ENCODE measurements at regions not wholly inside any gene's neighbourhood (a gene's known extent, or its start where the extent isn't known, plus 50 kb on each side); places are given as distances from the start of the nearest gene placed in this dataset.

DNA sequence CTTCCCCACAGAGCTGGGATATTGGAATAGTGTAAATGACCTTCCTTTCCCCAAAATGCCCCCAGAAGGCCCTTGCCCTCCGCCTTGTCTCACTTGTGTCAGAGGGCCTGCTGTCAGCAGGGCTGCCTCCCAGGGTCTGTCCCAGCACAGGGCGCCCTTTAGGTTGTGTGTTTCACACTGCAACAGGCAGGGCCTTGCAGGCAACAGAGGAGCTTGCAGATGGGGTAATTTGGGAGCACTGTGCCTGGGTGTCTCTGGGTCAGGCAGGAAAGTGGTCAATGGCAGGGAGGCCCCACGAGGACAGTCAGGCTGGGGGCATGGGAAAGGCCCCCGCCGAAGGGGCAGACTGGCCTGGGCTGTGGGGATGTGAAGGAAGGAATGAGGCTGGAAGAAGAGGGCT is 130.7 kb downstream of the ASB1 start:
- Mint-ChIP-seq H3K36me3 (no peaks in the 10 kb centered on the region), H3K4me3 (no peak overlapping the region), H3K4me1 (ENCODE audit: low read depth) (no peaks in the 10 kb centered on the region), H3K27ac (no peak overlapping the region), H3K27me3 (no peaks in the 10 kb centered on the region), H3K9me3 (peaks cover 5% of the 10 kb centered on the region)
- intact Hi-C loops (cut with micrococcal nuclease) = no loop called here
- ChIA-PET POLR2A (no interaction called here), CTCF (interaction anchor here (1.2 kb wide), 1 partner anchor 19 kb away, joined by 3 read pairs; no protein-coding TSS in a partner anchor)
- DNase-seq = no peak

DNA sequence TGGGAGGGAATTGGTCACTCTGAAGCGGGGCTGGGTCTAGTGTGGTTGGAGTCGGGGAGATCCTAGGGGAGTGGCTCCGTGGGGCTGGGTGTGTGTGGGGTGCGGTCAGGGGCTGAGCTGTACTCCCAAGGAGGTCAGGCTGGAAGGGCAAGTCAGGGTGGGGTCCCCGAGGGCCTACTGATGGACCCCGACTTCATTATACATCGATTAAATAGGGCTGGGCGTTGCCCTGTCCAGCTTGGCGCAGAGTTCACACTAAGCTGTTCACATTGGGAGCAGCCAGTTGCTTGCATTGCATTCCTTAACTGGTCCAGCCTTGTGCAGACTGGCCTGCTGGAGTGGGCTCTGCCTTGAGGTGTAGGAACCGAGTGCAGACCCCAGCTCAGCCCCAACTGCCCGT is 131.2 kb downstream of the ASB1 start:
- Mint-ChIP-seq H3K9me3 (peaks cover 3% of the 10 kb centered on the region), H3K27me3 (no peaks in the 10 kb centered on the region), H3K27ac (no peak overlapping the region), H3K36me3 (no peaks in the 10 kb centered on the region), H3K4me3 (no peak overlapping the region), H3K4me1 (ENCODE audit: low read depth) (no peaks in the 10 kb centered on the region)
- intact Hi-C loops (cut with micrococcal nuclease) = no loop called here
- POLR2A ChIA-PET = no interaction called here
- DNase-seq = no peak
- CTCF ChIA-PET = no interaction called here

DNA sequence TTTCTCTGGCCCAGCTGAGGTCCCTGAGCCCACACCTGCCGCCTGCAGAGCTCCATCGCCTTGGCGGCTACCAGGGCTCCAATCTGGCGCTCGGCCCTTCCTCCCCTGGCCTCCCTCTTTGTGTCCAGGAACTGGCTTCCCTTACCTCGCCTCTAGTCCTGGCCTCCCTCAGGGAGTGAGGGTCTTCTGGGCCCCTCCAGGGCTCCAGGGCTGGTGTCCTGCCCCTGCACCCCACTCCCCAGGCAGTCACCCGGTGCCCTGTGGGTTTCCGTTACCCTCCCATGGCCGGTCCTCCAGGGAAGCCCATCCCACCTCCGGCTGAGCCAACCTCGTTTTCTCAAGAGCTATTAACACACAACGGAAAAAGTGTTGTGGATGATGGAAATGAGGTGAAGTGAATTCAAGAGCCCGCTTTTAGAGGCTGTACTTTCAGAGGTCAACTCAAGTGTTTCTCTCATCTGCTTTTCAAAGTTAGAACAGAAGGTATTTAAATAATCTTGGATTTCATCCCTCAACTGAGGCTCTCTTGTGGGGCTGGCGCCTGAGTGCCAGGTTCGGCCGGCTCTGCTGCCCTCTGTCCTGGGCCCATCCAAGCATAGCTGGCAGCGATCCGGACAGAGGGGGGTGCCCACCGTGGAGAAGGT is 131.9 kb downstream of the ASB1 start:
- intact Hi-C loops (cut with micrococcal nuclease) = no loop called here
- no peak overlapping the region for H3K27ac Mint-ChIP-seq
- H3K36me3 Mint-ChIP-seq = no peaks in the 10 kb centered on the region
- CTCF ChIA-PET = no interaction called here
- H3K4me1 Mint-ChIP-seq (ENCODE audit: low read depth) = no peaks in the 10 kb centered on the region
- H3K27me3 Mint-ChIP-seq = no peaks in the 10 kb centered on the region
- H3K4me3 Mint-ChIP-seq = no peak overlapping the region
- no peak for DNase-seq
- no peaks in the 10 kb centered on the region for H3K9me3 Mint-ChIP-seq
- POLR2A ChIA-PET = no interaction called here

- Mint-ChIP-seq H3K27ac (no peak overlapping the region), H3K4me3 (no peak overlapping the region), H3K27me3 (no peaks in the 10 kb centered on the region), H3K4me1 (ENCODE audit: low read depth) (no peaks in the 10 kb centered on the region), H3K9me3 (no peaks in the 10 kb centered on the region), H3K36me3 (no peaks in the 10 kb centered on the region)
- DNase-seq = no peak
- intact Hi-C loops (cut with micrococcal nuclease) = no loop called here
- POLR2A ChIA-PET = no interaction called here
- CTCF ChIA-PET = no interaction called here
Measured at GRCh38 chr2:238560234-238560633, 133.5 kb downstream of the ASB1 start.

DNA sequence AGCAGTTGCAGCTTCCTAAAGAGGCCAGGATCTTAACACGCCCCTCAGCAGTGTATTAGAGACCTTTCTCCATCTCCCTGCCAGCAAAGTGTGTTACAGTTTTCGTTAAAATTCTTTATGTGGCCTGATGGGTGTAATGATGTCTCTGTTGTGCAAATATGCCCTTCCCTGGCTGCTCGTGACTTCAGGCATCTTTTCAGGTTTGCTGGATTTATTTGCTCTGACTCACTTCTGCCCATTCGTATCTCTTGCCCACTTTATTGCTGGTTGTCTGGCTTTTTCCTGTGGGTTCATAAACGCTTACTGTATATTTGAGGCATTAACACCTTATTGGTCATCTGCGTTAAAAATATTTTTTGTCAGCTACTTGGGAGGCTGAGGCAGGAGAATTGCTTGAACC is 134.5 kb downstream of the ASB1 start:
- intact Hi-C loops (cut with micrococcal nuclease) = no loop called here

GRCh38 chr2:238562446-238562845 is 135.7 kb downstream of the ASB1 start:
- H3K4me3 Mint-ChIP-seq = no peak overlapping the region
- H3K4me1 Mint-ChIP-seq (ENCODE audit: low read depth) = no peaks in the 10 kb centered on the region
- no peak for DNase-seq
- no peaks in the 10 kb centered on the region for H3K36me3 Mint-ChIP-seq
- intact Hi-C loops (cut with micrococcal nuclease) = no loop called here
- H3K27ac Mint-ChIP-seq = no peak overlapping the region
- H3K9me3 Mint-ChIP-seq = no peaks in the 10 kb centered on the region
- CTCF ChIA-PET = no interaction called here
- POLR2A ChIA-PET = no interaction called here
- H3K27me3 Mint-ChIP-seq = no peaks in the 10 kb centered on the region

More for the DNA sequence above, 134.5 kb downstream of the ASB1 start:
- Mint-ChIP-seq H3K27me3 (no peaks in the 10 kb centered on the region), H3K27ac (no peak overlapping the region), H3K9me3 (no peaks in the 10 kb centered on the region), H3K36me3 (no peaks in the 10 kb centered on the region), H3K4me1 (ENCODE audit: low read depth) (no peaks in the 10 kb centered on the region), H3K4me3 (no peak overlapping the region)
- DNase-seq = no peak
- POLR2A ChIA-PET = no interaction called here
- CTCF ChIA-PET = no interaction called here

DNA sequence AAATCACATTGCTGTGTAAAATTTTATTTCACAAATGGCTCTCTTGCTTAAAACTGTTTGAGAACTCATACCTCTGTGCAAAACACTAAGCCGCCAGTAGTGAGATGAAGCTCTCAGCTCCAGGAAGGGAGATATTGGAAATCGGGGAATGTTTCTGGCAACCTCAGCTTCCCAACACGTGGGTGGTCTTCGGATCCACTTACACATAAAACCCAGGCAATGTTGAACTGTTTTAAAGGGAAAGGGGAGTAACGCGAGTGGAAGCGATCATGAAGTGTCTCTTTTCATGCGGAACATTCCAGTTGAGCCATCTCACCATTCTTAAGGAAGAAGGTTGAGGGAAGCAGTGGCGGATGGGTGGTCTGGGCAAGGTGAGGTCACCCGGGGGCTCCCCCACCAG is 136.8 kb downstream of the ASB1 start:
- Mint-ChIP-seq H3K27ac (no peak overlapping the region), H3K9me3 (no peaks in the 10 kb centered on the region), H3K4me3 (no peak overlapping the region), H3K4me1 (ENCODE audit: low read depth) (no peaks in the 10 kb centered on the region), H3K27me3 (no peaks in the 10 kb centered on the region), H3K36me3 (no peaks in the 10 kb centered on the region)
- DNase-seq = no peak
- intact Hi-C loops (cut with micrococcal nuclease) = no loop called here
- ChIA-PET POLR2A (no interaction called here), CTCF (no interaction called here)

GRCh38 chr2:238564286-238564920 is 137.7 kb downstream of the ASB1 start:
- ChIA-PET POLR2A (no interaction called here), CTCF (no interaction called here)
- Mint-ChIP-seq H3K27ac (no peak overlapping the region), H3K36me3 (no peaks in the 10 kb centered on the region), H3K27me3 (no peaks in the 10 kb centered on the region), H3K9me3 (no peaks in the 10 kb centered on the region), H3K4me1 (ENCODE audit: low read depth) (no peaks in the 10 kb centered on the region), H3K4me3 (no peak overlapping the region)
- intact Hi-C loops (cut with micrococcal nuclease) = no loop called here
- no peak for DNase-seq

- intact Hi-C loops (cut with micrococcal nuclease) = no loop called here
- POLR2A ChIA-PET = no interaction called here
- Mint-ChIP-seq H3K4me3 (no peak overlapping the region), H3K36me3 (no peaks in the 10 kb centered on the region), H3K27me3 (no peaks in the 10 kb centered on the region), H3K4me1 (ENCODE audit: low read depth) (no peaks in the 10 kb centered on the region), H3K27ac (no peak overlapping the region), H3K9me3 (no peaks in the 10 kb centered on the region)
- DNase-seq = no peak
- CTCF ChIA-PET = no interaction called here
Measured at GRCh38 chr2:238565031-238565430, 138.3 kb downstream of the ASB1 start.

GRCh38 chr2:238566001-238566645 is 139.4 kb downstream of the ASB1 start:
- no peak overlapping the region for H3K4me3 Mint-ChIP-seq
- intact Hi-C loops (cut with micrococcal nuclease) = no loop called here
- no peaks in the 10 kb centered on the region for H3K4me1 Mint-ChIP-seq (ENCODE audit: low read depth)
- ChIA-PET CTCF (no interaction called here), POLR2A (no interaction called here)
- no peak for DNase-seq
- H3K27me3 Mint-ChIP-seq = no peaks in the 10 kb centered on the region
- H3K27ac Mint-ChIP-seq = no peak overlapping the region
- H3K36me3 Mint-ChIP-seq = no peaks in the 10 kb centered on the region
- H3K9me3 Mint-ChIP-seq = no peaks in the 10 kb centered on the region

GRCh38 chr2:238567067-238567855 is 140.5 kb downstream of the ASB1 start:
- POLR2A ChIA-PET = no interaction called here
- no peak for DNase-seq
- Mint-ChIP-seq H3K4me1 (ENCODE audit: low read depth) (no peaks in the 10 kb centered on the region), H3K36me3 (no peaks in the 10 kb centered on the region), H3K27ac (no peak overlapping the region), H3K27me3 (no peaks in the 10 kb centered on the region), H3K4me3 (no peak overlapping the region), H3K9me3 (no peaks in the 10 kb centered on the region)
- CTCF ChIA-PET = no interaction called here
- intact Hi-C loops (cut with micrococcal nuclease) = no loop called here

- POLR2A ChIA-PET = no interaction called here
- CTCF ChIA-PET = no interaction called here
- H3K9me3 Mint-ChIP-seq = no peaks in the 10 kb centered on the region
- H3K4me3 Mint-ChIP-seq = no peak overlapping the region
- H3K4me1 Mint-ChIP-seq (ENCODE audit: low read depth) = no peaks in the 10 kb centered on the region
- no peak overlapping the region for H3K27ac Mint-ChIP-seq
- H3K36me3 Mint-ChIP-seq = no peaks in the 10 kb centered on the region
- DNase-seq = no peak
- intact Hi-C loops (cut with micrococcal nuclease) = no loop called here
- no peaks in the 10 kb centered on the region for H3K27me3 Mint-ChIP-seq
Measured at GRCh38 chr2:238567996-238568395, 141.3 kb downstream of the ASB1 start.
